Upper lobe of right lung (tissue), 1 donor: ENCODE measurements at regions not wholly inside any gene's neighbourhood (a gene's known extent, or its start where the extent isn't known, plus 50 kb on each side); places are given as distances from the start of the nearest gene placed in this dataset.

Source experiments
- ATAC-seq: fragments of 200-7000 bp; cut with Tn5 transposase; one replicate; pipeline ENCODE4 v1.9.1; 2020; ENCODE audit warnings: mild to moderate bottlenecking, moderate library complexity
- DNase-seq: peaks from one replicate; pipeline ENCODE4 v3.0.0-alpha.2; 2020
- H3K27ac ChIP-seq: fragments of 200-600 bp; one replicate; pipeline ENCODE4 v1.8.0; 2022
- H3K27me3 ChIP-seq: fragments of 200-600 bp; one replicate; pipeline ENCODE4 v1.8.0; 2022; ENCODE audit warnings: mild to moderate bottlenecking
- H3K36me3 ChIP-seq: fragments of 200-600 bp; one replicate; pipeline ENCODE4 v1.8.0; 2022
- H3K4me1 ChIP-seq: fragments of 200-600 bp; one replicate; pipeline ENCODE4 v1.8.0; 2022
- H3K4me3 ChIP-seq: fragments of 200-600 bp; one replicate; pipeline ENCODE4 v1.8.0; 2022; ENCODE audit warnings: mild to moderate bottlenecking
- H3K9me3 ChIP-seq: fragments of 200-600 bp; one replicate; pipeline ENCODE4 v1.8.0; 2022
- CTCF ChIP-seq: fragments of 200-600 bp; IDR thresholded peaks from one replicate; pipeline ENCODE4 v1.8.0; 2022; ENCODE audit warnings: antibody characterized with exemption
- intact Hi-C: fragments of 100-400 bp; cut with DNase I; formaldehyde crosslinking; loops from one replicate; pipeline ENCODE4 v1.11.0; 2022
- donor health status: DM: no; HTN: yes; CAD: no; lungs with severe emphysema.

DNA sequence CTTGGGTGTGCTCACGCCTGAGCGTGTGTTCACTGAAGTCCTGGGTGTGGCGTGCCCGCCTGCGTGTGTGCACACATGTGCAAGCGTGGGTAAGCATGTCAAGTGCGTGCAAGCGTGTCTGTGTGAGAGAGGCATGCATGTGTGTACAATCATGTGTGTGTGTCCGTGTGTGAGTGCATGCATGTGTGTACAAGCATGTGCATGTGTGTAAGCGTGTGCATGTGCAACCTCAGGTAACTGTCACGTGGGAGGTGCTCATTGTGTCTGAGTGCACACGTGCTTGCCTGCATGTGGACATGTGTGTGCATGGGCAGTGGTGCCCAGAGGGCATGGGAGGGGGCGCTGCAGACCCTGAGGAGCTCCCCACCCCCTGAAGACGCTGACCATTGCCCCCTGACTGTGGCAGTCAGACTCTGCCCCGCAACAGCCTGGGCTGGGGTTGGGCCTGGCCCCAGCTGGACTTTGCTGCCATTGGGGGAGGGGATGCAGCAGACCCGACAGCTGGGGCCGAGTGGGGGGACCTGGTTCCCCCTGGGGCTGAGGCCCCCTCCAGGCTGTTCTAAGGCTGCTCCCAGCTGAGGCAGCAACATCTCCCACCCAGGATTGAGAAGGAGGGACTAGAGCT, 88.1 kb downstream of the UNCX start:
- Histone ChIP-seq H3K4me3 (no peak overlapping the region), H3K4me1 (no peaks in the 10 kb centered on the region), H3K9me3 (no peaks in the 10 kb centered on the region), H3K36me3 (no peaks in the 10 kb centered on the region), H3K27me3 (peaks cover 50% of the 10 kb centered on the region), H3K27ac (no peak overlapping the region)
- ATAC-seq (no peak), DNase-seq (no peak)
- TF ChIP-seq CTCF = no peak
- intact Hi-C loops = no loop called here

DNA sequence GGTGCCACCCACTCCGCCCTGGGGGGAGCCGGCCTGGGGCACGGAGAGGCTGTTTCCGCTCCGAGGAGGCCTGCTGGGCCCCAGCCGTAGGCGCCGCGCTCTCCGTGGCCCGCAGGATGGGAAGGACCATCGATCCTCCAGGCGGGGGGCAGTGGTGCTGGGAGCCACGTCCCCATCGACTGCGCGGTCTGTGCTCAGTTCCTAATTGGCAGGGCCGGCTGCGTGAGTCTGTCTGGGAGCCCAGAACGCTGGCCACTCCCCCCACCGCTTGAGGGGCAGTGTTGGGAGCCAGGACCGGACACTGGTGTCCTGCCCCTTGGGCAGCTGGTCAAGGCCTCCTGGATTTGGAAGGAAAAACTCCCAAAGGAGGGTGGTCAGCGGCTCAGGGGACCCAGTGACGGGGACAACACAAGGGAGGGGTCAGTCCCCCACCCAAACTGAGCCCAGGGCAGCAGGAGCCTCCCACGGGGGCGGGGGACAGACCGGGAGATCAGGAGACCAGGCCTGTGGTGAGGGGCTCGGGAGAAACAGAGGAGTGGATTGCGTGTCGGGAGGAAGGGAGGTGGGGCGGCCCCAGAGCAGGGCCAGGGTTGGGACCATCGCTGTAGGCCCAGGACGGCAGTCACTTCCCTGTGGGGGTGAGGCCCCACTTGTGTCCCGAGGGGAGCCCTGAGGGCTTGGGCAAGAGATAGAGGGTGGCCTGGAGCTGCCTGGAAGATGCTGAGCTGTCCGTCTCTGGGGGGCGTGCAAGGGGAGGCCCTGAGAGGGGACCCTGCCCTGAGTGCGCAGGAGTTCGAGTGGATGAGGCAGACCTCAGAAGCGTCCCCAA, 89.0 kb downstream of the UNCX start:
- intact Hi-C loops = no loop called here
- Histone ChIP-seq H3K36me3 (no peaks in the 10 kb centered on the region), H3K4me1 (no peaks in the 10 kb centered on the region), H3K27me3 (peaks cover 59% of the 10 kb centered on the region), H3K27ac (no peak overlapping the region), H3K4me3 (no peak overlapping the region), H3K9me3 (no peaks in the 10 kb centered on the region)
- DNase-seq (no peak), ATAC-seq (no peak)
- TF ChIP-seq CTCF = no peak

DNA sequence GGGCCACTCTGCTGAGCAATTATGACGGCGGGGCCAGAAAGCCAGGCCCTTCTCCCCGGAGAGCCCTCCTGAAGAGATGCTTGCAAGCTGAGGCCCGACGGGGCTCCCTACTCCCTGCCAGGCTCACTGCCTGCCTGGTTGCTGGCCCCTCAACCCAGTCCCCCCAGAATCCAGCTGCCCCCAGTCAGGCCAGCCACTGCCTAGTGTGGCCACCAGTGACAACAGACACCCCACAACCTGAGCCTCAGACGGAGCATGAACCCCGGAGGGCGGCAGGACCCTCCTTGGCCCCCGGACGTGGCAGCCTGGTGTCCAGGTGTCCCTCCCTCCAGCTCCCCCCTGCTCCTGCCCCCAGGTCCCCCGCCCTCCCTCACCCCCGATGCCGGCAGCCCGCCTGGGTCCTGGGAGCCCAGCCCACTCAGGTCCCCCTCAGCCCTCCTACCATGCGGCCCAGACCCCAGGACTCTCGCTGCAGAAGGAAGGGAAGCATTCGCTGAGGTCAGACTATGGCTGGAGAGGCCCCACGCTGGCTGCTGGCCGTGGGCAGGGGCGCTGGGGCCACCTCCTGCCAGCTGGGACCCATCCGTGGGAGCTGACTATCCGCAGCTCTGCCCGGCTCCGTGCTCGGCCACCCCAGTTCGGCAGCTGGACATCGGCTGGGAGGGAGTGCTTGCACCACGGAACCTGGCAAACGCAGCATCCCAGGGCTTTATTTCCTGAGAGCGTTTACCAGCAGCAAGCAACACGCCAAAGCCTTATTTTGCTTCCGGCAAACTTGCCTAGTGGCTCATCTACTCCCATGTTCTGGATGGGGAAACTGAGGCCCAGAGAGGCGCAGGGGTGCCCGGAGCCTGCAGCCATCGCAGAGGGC, 89.8 kb downstream of the UNCX start:
- intact Hi-C loops = no loop called here
- no peak for TF ChIP-seq CTCF
- Histone ChIP-seq H3K9me3 (no peaks in the 10 kb centered on the region), H3K27ac (no peak overlapping the region), H3K36me3 (no peaks in the 10 kb centered on the region), H3K4me1 (no peaks in the 10 kb centered on the region), H3K4me3 (no peak overlapping the region), H3K27me3 (peaks cover 59% of the 10 kb centered on the region)
- ATAC-seq (no peak), DNase-seq (no peak)

DNA sequence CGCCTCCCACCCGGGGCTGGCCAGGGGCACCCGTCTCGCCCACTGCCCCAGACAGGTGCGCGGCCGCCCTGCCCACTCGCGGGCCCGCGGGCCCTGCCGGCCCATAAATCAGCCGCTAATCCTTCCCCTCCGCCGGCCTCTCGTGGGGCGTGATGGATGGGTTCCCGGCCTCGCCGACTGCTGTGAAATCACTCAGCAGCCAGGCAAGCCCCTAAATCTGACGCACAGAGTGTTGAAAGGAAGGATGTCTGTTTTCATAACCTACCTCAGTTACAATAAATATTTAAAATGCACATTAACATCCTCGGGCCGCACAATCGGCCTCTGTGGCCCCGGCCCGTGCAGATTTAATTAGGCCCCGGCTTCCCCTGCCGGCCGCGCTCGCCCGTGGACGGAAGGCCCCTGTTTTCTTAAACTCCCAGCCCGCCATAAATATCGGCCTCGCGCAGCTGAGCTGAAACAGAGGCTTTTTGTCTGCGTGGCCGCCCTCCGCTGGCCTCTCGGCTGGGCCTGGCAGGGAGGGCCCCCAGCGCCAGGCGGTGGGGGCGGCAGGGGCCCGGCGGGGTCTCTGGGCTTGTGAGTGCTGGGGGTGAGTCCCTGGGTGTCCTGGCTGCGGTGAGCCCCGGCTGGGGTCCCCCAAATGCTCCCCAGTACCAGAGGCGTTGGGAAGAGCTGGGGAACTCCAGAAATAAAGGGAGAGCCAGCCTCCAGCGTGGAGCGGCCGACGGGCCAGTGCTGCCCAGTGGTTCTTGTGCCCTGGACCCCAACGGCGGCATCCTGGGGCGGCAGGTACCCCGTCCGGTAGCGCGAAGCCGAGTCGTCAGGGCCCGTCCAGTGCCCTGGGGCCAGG, 90.7 kb downstream of the UNCX start:
- Histone ChIP-seq H3K27ac (no peak overlapping the region), H3K27me3 (peaks cover 59% of the 10 kb centered on the region), H3K9me3 (no peaks in the 10 kb centered on the region), H3K36me3 (no peaks in the 10 kb centered on the region), H3K4me3 (no peak overlapping the region), H3K4me1 (no peaks in the 10 kb centered on the region)
- ATAC-seq (no peak), DNase-seq (no peak)
- TF ChIP-seq CTCF = no peak
- intact Hi-C loops = no loop called here
